NCI-H226 (cell line): ENCODE measurements at regions not wholly inside any gene's neighbourhood (a gene's known extent, or its start where the extent isn't known, plus 50 kb on each side); places are given as distances from the start of the nearest gene placed in this dataset.
"Not testable (repeated sequence)": the region's sequence is repeated elsewhere in the genome, so short reads cannot be mapped to it uniquely, and the experiment has no call there.

Experiments used
- DNase-seq: peaks from one replicate; pipeline ENCODE4 v3.0.0-alpha.2; 2015

- no peak for DNase-seq
Observed at GRCh38 chr9:95783426-95783975, 92.0 kb upstream of the ERCC6L2 start.

DNA sequence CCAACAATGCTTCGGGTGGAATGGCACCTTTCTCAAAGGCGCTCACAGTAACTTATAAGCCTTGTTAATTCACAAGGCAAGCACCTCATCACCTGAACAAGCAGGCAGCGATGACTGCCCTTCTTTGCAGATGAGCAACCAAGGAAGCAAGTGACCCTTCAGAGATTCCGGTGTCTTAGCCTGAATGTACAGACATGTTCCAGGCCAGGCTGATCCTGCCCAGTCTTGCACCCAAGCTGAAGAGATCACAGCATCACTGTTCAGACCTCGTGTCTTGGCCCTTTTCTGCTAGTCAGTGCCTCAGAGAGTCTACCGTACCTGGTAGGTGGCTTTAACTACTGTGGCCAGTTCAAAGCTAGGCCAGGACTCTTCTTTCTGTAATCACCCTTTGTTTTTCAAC lies 94.7 kb upstream of the ERCC6L2 start:
- no peak for DNase-seq

GRCh38 chr9:95780121-95780520 lies 95.4 kb upstream of the ERCC6L2 start:
- no peak for DNase-seq

DNA sequence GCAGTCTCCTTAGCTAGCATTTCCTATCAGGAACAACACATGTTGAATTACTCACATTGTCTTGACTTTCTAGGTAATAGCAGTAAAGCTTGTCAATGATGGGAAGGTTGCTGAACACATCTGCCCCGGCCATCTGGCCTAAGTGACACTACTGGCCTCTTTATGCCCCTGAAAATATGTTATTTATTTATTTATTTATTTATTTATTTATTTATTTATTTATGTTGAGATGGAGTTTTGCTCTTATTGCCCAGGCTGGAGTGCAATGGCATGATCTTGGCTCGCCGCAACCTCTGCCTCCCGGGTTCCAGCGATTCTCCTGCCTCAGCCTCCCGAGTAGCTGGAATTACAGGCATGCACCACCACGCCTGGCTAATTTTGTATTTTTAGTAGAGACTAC lies 95.9 kb upstream of the ERCC6L2 start:
- DNase-seq = not testable (repeated sequence)

DNA sequence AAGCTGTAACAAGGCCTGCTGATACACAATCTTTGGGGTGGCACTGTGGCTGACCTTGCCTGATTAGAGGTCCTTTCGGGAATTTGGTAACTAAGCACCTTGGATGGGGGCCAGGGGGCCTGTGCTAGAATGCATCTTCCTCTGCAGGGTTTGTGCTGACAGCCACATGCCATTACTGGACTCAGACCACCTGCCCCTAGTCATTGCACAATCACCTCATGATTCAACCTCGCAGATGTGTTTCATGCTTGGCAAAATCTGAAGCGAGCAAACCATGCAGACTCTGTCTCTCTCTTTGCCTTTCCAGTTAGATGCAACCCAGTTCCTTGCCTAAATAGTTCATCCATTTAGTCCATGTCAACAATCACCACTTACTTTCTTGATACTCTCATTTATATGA lies 96.5 kb upstream of the ERCC6L2 start:
- DNase-seq = peak; percentile 36

DNA sequence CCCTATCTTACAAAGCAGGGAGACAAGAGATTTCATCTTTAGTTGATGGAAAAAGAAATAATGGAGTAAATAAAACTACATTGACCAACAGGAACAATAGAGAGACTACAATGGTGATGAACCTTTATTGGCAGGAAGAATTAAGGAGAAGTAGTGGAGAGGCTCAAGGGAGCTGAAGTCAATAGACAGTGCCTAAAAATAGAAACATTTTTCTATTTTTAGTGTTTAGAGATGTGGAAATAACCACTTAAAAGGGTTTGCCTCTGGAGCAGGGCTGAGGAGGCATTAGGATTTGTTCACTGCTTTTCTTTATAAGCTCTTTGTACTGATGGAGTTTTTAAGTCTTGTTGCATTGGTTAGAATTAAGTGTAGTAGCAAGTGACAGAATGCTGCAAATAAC lies 98.4 kb upstream of the ERCC6L2 start:
- no peak for DNase-seq

DNA sequence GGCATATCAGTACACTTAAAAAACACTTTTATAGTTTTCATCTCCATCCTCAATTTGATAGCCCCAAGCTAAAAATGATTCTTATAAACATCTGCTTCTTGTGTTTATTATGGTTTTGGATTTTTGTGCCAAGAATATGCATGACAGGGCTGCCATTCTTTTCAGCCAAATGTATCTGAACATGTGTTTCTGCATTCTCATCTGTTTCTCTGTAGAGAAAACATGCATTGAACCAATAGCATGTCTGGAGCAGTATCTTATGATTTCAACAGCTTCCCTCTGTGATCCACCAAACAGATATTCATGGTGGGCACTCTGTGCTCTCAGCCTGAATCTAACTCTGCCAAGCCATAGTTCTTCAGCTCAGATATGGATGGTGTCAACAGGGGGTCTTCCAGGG lies 99.3 kb upstream of the ERCC6L2 start:
- DNase-seq = no peak

DNA sequence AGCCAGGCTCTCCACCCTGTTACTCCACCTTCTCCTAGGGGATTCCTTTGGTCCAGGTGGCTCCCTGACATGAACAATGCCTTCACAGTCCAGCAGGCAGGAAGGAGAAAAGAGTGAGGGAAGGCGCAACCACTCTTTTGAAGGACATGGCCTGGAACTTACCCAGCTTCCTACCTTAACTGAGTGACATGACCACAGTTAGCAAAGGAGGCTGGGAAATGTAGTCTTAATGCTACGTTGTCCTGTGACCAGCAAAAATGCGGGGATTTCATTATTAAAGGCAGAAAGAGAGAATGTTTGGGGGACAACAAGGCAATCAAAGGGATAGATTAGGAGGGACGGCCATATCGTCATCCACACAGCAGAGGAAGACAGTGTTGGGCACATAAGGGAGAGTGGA lies 100.3 kb upstream of the ERCC6L2 start:
- DNase-seq = no peak

DNA sequence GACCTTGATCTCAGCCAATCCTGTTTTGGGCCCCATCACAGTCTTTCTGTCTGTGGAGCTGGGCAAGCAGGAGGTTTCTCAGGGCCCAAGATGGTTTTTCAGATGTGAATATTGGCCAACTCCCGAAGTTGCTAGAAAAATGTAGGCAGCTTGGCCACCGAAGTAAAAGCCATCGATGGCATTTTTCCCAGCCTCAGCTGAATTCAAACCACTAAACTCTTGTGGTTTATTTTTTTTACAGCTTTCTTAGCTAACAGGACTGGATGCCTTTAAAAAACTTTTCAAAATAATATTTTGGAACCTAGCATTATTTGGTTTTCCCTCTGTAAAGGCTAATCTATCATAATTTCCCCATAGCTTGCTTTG lies 102.5 kb upstream of the ERCC6L2 start:
- no peak for DNase-seq

GRCh38 chr9:95772320-95773052 lies 103.0 kb upstream of the ERCC6L2 start:
- DNase-seq = no peak

DNA sequence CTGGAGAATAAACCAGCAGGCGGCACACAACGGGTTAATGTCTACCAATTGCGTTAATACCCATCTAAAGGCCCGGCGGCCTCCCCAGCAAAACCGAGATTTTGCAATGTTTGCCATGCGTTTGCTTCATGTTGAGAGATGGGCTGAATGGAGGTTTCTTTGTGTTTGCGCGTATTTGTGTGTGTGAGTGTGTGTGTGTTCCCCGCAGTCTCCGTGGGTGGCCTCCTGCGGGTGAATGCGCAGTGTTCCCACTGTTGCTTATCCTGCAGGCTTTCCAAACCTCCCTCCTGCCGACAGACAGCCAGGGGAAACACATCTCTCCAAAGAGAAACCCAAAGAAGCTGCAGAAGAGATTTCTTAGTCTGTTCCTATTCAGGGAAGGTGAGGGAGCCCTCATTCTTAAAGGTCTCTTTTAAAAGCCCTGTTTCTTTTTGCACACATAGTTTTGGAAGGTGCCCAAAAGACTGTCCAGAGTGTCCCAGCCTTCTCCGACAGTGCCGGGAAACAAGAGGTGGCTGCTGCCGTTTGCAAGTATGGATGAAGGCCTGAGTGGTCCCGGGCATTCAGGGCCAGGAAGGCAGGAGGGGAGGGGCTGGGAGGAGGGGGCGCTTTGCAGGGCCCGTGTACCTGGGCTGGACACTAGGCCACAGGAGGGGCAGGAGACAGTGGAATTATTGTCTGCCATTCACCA lies 103.8 kb upstream of the ERCC6L2 start:
- DNase-seq = no peak

DNA sequence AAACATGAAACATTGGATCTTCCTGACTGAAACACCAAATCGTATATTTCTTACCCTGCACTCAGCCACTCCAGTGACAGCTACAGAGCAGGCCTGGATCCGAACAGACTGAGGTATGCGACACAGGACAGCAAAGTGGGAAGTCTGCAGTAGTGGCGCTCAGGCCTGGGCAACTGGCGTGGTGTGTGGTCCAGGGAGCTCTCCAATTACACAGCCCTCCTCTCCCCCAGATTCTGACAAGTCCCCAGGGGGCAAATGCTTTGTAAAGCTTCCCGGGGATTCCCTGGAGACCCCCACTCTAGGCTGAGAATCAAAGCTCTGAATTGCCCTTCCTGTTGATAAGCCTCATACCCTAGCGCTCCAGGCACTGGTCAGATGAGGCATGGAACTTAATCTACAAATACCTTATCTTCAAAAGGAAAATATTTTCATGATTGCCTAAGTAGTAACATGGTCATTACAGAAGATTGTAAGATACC lies 104.8 kb upstream of the ERCC6L2 start:
- peak; percentile 86 for DNase-seq

DNA sequence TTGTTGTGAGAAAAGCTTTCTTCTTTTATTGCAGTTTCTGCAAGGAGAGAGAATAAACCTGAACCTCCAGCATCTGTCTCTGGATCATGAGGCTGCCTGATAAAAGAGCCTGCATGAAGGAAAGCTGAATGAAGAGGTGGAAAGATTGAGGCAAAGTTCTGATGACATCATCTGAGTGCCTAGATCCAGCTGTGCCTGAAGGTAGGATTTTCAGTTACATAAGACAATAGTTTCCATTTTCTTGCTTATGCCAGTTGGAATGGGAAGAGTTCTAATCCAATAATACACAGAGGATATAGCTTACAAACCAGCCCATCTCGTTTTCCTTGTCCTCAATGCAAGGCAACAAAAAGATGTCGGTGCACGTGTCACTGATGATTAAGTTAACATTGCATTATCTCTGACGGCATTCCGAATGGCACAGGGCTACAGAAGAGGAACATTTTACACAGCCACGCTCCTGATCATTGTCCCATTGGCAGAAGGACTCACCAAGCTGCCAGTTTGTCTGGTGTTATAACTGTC lies 105.5 kb upstream of the ERCC6L2 start:
- no peak for DNase-seq

DNA sequence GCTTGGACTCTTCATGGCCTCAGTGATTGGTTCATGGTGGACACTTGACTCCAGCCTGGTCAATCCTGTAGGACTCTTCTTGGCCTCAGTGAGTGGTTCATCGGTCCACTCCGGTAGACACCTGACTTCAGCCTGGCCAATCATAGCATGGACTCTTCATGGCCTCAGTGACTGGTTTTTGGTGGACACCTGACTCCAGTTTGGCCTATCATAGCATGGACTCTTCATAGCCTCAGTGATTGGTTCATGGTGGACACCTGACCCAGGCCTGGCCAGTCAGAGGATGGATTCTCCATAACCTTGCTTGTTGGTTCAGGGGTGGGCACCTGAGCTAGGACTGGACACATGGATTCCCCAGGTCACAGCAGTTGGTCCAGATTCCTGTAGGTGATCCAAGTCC lies 106.0 kb upstream of the ERCC6L2 start:
- DNase-seq = no peak

DNA sequence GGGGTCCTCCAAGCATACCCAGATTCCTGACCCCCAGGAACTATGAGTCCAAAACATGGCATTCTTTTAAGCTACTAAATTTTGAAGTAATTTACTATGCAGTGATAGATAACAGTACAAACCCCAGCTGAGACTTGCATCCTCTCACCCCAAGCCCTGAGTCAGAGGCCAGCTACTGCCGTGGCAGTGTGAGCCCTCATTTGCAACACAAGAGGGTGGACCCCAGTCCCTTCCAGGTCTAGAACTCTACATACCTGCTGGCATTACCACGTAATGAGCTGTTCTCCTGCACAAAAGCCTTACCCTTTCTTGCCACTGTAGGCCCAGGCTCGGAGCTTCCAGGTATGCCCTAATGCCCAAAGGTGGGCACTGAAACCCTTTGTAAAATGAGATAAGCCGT lies 108.6 kb upstream of the ERCC6L2 start:
- no peak for DNase-seq

GRCh38 chr9:95764533-95765319 lies 110.8 kb upstream of the ERCC6L2 start:
- DNase-seq = no peak

DNA sequence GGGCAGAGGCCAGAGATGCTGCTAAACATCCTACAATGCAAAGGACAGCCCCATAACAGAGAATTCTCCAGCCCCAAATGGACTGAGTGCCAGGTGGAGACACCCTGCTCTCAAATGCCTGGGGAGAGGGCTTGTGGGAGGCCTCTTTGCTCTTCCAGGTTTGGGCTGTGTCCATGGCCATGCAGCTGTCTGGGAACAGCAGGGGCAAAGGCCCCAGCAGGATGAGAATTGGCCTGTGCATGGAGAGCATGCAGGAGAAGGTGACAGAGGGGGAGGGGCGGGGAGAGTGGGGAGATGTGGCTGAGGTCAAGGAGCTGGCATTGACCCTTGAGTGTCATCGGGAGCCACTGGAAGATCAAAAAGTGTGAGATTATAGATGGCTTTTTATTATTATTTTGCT lies 111.5 kb upstream of the ERCC6L2 start:
- no peak for DNase-seq

DNA sequence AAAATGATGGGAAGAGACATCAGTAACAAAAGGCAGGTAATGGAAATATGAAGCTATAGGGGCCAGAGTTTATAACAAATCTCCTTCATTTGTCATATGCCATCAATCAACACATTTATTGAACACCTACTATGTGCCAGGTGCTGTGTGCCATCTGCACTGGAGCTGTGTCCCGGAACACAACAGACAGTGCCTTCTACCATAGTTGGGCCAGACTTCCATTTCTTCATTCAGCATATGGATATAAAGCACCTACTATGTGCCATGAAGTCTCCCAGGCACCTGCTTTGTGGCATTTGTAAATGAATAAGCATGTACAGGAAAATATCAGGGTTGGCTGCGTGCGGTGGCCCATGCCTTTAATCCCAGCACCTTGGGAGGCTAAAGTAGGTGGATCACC lies 112.5 kb upstream of the ERCC6L2 start:
- DNase-seq = no peak

DNA sequence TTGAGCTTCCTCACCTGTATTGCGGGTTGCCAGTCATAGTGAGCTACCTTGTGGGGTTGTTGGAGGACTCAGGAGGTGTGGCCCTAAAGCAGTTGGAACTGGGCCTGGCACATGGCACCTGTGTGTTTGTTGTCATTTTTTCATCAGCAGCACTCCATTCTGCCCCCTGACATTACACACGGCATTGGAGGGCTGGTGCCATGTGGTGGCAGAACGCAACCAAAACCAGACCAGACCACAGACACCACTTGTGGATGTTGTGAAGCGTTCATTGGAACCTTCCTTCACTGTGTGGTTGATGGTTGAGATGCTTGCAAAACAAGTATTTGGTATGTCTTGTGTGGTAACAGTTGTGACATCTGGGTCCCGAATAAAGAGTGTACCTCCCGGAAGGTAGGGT lies 113.2 kb upstream of the ERCC6L2 start:
- no peak for DNase-seq

DNA sequence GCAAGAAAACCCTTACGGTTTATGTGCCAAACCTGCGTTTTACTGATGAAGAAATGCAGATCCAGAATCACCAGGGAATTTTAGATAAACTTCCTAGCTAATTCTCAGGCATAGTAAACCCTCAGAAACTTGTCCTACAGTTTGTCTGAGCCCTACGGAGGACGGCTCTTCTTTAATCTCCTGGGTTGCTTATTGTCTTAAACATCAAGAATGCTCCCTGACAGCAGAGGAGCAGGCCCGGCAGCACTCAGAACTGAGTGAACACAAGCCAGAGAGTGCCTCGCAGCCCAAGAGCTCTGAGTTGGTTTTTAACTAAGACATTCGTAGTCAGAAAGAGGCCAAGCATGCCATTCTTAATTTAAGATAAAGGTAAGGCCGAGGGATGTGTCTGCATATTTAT lies 114.7 kb upstream of the ERCC6L2 start:
- DNase-seq = no peak

- DNase-seq = no peak
Observed at GRCh38 chr9:95757439-95757838, 118.1 kb upstream of the ERCC6L2 start.

- DNase-seq = peak; percentile 93
Observed at GRCh38 chr9:95756986-95757385, 118.5 kb upstream of the ERCC6L2 start.

DNA sequence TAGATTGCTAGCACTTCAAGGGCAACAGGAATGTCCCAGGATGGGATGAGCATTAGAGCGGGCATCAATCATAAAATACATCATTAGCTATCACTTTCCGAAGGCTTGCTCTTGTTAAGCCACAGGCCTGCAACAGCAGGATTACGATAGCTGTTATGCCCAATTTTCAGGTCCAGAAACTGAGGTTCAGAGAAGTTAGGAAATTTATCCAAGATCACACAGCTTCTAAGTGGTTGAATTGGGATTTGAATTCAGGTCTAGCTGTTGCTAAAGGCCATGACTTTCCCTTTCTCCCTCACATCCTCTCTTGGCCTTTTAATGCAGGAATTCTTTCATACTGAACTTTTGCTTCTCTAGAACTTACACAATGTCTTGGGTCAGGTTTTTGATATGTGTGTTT lies 119.4 kb upstream of the ERCC6L2 start:
- no peak for DNase-seq

- DNase-seq = no peak
Observed at GRCh38 chr9:95755421-95755730, 120.1 kb upstream of the ERCC6L2 start.
